OCI-LY3 (cell line): ENCODE measurements at regions not wholly inside any gene's neighbourhood (a gene's known extent, or its start where the extent isn't known, plus 50 kb on each side); places are given as distances from the start of the nearest gene placed in this dataset.

Experiments used
- EZH2phosphoT487 ChIP-seq: fragments of 200-600 bp; shearing (Covaris generic); IDR thresholded peaks from 2 replicates; pipeline ENCODE4 v1.6.1; 2018; ENCODE audit warnings: antibody characterized with exemption, mixed run types, low read depth
- TF ChIP-seq, protein P1 (sequence below): fragments of 200-600, 300-600 bp; sonication (generic); IDR thresholded peaks from 2 replicates; pipeline ENCODE4 v1.5.1; 2014; ENCODE audit warnings: antibody characterized with exemption, low read length, low read depth

DNA sequence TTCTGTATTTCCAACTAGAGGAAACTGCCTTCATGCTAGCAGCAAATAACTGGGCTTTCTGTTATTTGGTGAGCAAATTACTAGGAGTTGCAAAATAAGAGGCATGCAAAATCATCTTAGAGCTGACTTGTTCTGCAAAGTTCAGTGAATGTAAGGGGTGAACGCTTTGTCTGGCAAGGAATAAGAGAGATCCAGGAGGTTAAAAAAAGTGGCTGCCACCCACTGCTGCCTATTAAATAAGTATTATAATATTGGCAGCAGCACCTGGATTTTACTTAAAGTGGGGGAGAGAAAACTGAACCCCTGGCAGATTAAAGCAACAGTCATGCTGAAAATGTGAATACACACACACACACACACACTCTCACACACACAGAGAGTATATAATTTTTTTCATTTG, 557.0 kb downstream of the FLRT2 start:
- TF ChIP-seq, protein P1, sequence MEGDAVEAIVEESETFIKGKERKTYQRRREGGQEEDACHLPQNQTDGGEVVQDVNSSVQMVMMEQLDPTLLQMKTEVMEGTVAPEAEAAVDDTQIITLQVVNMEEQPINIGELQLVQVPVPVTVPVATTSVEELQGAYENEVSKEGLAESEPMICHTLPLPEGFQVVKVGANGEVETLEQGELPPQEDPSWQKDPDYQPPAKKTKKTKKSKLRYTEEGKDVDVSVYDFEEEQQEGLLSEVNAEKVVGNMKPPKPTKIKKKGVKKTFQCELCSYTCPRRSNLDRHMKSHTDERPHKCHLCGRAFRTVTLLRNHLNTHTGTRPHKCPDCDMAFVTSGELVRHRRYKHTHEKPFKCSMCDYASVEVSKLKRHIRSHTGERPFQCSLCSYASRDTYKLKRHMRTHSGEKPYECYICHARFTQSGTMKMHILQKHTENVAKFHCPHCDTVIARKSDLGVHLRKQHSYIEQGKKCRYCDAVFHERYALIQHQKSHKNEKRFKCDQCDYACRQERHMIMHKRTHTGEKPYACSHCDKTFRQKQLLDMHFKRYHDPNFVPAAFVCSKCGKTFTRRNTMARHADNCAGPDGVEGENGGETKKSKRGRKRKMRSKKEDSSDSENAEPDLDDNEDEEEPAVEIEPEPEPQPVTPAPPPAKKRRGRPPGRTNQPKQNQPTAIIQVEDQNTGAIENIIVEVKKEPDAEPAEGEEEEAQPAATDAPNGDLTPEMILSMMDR: no peak
- no peak for TF ChIP-seq EZH2phosphoT487
